WTC11 (cell line): ENCODE measurements at regions not wholly inside any gene's neighbourhood (a gene's known extent, or its start where the extent isn't known, plus 50 kb on each side); places are given as distances from the start of the nearest gene placed in this dataset.
A peak's percentile ranks its signal among the peaks of the same experiment; 100 is the strongest.

Experiments used
- ATAC-seq: fragments of 200-7000 bp; cut with Tn5 transposase; 2 replicates; pipeline ENCODE4 v1.10.0; 2021; ENCODE audit warnings: mild to moderate bottlenecking, moderate library complexity
- CTCF ChIA-PET: fragments of 300-600 bp; sonication (Branson Sonifier 250); formaldehyde crosslinking; loops from one replicate; lab custom pipeline; 2021; ENCODE audit warnings: antibody characterized with exemption; lab: Charles Lee
- POLR2A ChIA-PET: fragments of 350-600 bp; sonication (Branson Sonifier 250); formaldehyde crosslinking; loops from one replicate; lab custom pipeline; 2021; ENCODE audit warnings: antibody characterized with exemption; lab: Charles Lee
- DNase-seq: peaks from one replicate; pipeline ENCODE4 v3.0.0; 2021; ENCODE audit warnings: low spot score
- H3K27ac Mint-ChIP-seq: 2 replicates; pipeline ENCODE4 v1.8.0; 2021; ENCODE audit warnings: mixed read lengths
- H3K27me3 Mint-ChIP-seq: 2 replicates; pipeline ENCODE4 v1.8.0; 2021; ENCODE audit warnings: low read depth, mild to moderate bottlenecking, moderate library complexity, mixed read lengths
- H3K36me3 Mint-ChIP-seq: 2 replicates; pipeline ENCODE4 v1.8.0; 2021; ENCODE audit warnings: mixed read lengths
- H3K4me1 Mint-ChIP-seq: 2 replicates; pipeline ENCODE4 v1.8.0; 2022; ENCODE audit warnings: mixed read lengths
- H3K4me3 Mint-ChIP-seq: 2 replicates; pipeline ENCODE4 v1.8.0; 2021; ENCODE audit warnings: mild to moderate bottlenecking, moderate library complexity, mixed read lengths
- H3K9me3 Mint-ChIP-seq: 2 replicates; pipeline ENCODE4 v1.8.0; 2021; ENCODE audit warnings: mixed read lengths
- CREM ChIP-seq: sonication (generic); formaldehyde crosslinking; IDR thresholded peaks from 2 replicates; pipeline ENCODE4 v1.8.1; 2022; ENCODE audit warnings: mild to moderate bottlenecking, missing genetic modification reagents, moderate library complexity
- E2F5 ChIP-seq: sonication (generic); formaldehyde crosslinking; IDR thresholded peaks from 2 replicates; pipeline ENCODE4 v1.8.1; 2022; ENCODE audit warnings: mild to moderate bottlenecking, moderate library complexity, missing genetic modification reagents
- FOXK1 ChIP-seq: sonication (generic); formaldehyde crosslinking; IDR thresholded peaks from 2 replicates; pipeline ENCODE4 v1.8.0; 2022; ENCODE audit warnings: mild to moderate bottlenecking, moderate library complexity, missing genetic modification reagents
- GRHL2 ChIP-seq: fragments of 250-450 bp; sonication (Bioruptor Pico); IDR thresholded peaks from 2 replicates; pipeline ENCODE4 v1.8.0; 2022; ENCODE audit warnings: mild to moderate bottlenecking, moderate library complexity; ENCODE audit not compliant: insufficient replicate concordance, severe bottlenecking
- JAZF1 ChIP-seq: fragments of 250-450 bp; sonication (Bioruptor Pico); IDR thresholded peaks from 2 replicates; pipeline ENCODE4 v1.9.0; 2021; ENCODE audit warnings: moderate library complexity, mild to moderate bottlenecking, inconsistent platforms
- KAT7 ChIP-seq: sonication (generic); formaldehyde crosslinking; IDR thresholded peaks from 2 replicates; pipeline ENCODE4 v1.8.1; 2023; ENCODE audit warnings: missing genetic modification reagents, mild to moderate bottlenecking, borderline replicate concordance
- NFATC4 ChIP-seq: fragments of 250-450 bp; sonication (Bioruptor Pico); IDR thresholded peaks from 2 replicates; pipeline ENCODE4 v1.9.0; 2021; ENCODE audit warnings: mild to moderate bottlenecking
- NFE2L1 ChIP-seq: sonication (generic); formaldehyde crosslinking; IDR thresholded peaks from 2 replicates; pipeline ENCODE4 v1.8.1; 2023; ENCODE audit warnings: missing genetic modification reagents
- NFYB ChIP-seq: sonication (generic); formaldehyde crosslinking; conservative IDR thresholded peaks from 2 replicates; pipeline ENCODE4 v1.8.0; 2022; ENCODE audit warnings: low read depth, missing genetic modification reagents
- NR2C2 ChIP-seq: sonication (generic); formaldehyde crosslinking; IDR thresholded peaks from 2 replicates; pipeline ENCODE4 v1.8.0; 2022; ENCODE audit warnings: mild to moderate bottlenecking, missing genetic modification reagents
- OVOL2 ChIP-seq: fragments of 250-450 bp; sonication (Bioruptor Pico); IDR thresholded peaks from 2 replicates; pipeline ENCODE4 v1.9.0; 2021; ENCODE audit warnings: mild to moderate bottlenecking, borderline replicate concordance
- PRRX2 ChIP-seq: fragments of 250-450 bp; sonication (Bioruptor Pico); IDR thresholded peaks from 2 replicates; pipeline ENCODE4 v1.8.0; 2021; ENCODE audit warnings: mild to moderate bottlenecking
- RELA ChIP-seq: sonication (generic); formaldehyde crosslinking; IDR thresholded peaks from 2 replicates; pipeline ENCODE4 v1.8.1; 2022; ENCODE audit warnings: missing genetic modification reagents, mild to moderate bottlenecking, borderline replicate concordance
- SMAD3 ChIP-seq: sonication (generic); formaldehyde crosslinking; IDR thresholded peaks from 2 replicates; pipeline ENCODE4 v1.8.0; 2022; ENCODE audit warnings: missing genetic modification reagents, mild to moderate bottlenecking, borderline replicate concordance
- SP1 ChIP-seq: sonication (generic); formaldehyde crosslinking; conservative IDR thresholded peaks from 2 replicates; pipeline ENCODE4 v1.8.1; 2022; ENCODE audit warnings: missing genetic modification reagents
- TEAD1 ChIP-seq: sonication (generic); formaldehyde crosslinking; IDR thresholded peaks from 2 replicates; pipeline ENCODE4 v1.8.0; 2022; ENCODE audit warnings: mild to moderate bottlenecking, missing genetic modification reagents
- TP53 ChIP-seq: sonication (generic); formaldehyde crosslinking; IDR thresholded peaks from 2 replicates; pipeline ENCODE4 v1.8.1; 2023; ENCODE audit warnings: mild to moderate bottlenecking, missing genetic modification reagents
- USF2 ChIP-seq: sonication (generic); formaldehyde crosslinking; IDR thresholded peaks from 2 replicates; pipeline ENCODE4 v1.8.1; 2023; ENCODE audit warnings: mild to moderate bottlenecking, missing genetic modification reagents, moderate library complexity
- ZBTB21 ChIP-seq: sonication (generic); formaldehyde crosslinking; IDR thresholded peaks from 2 replicates; pipeline ENCODE4 v1.8.1; 2023; ENCODE audit warnings: mild to moderate bottlenecking, missing genetic modification reagents, borderline replicate concordance
- ZNF121 ChIP-seq: sonication (generic); formaldehyde crosslinking; IDR thresholded peaks from 2 replicates; pipeline ENCODE4 v1.8.0; 2023; ENCODE audit warnings: missing genetic modification reagents
- ZNF138 ChIP-seq: sonication (generic); formaldehyde crosslinking; conservative IDR thresholded peaks from 2 replicates; pipeline ENCODE4 v1.8.1; 2022; ENCODE audit warnings: mild to moderate bottlenecking, moderate library complexity, missing genetic modification reagents
- ZNF232 ChIP-seq: sonication (generic); formaldehyde crosslinking; IDR thresholded peaks from 2 replicates; pipeline ENCODE4 v1.8.0; 2022; ENCODE audit warnings: mild to moderate bottlenecking, missing genetic modification reagents
- ZNF281 ChIP-seq: sonication (generic); formaldehyde crosslinking; IDR thresholded peaks from 2 replicates; pipeline ENCODE4 v1.8.0; 2023; ENCODE audit warnings: mild to moderate bottlenecking, missing genetic modification reagents
- ZNF416 ChIP-seq: fragments of 250-450 bp; sonication (Bioruptor Pico); IDR thresholded peaks from 2 replicates; pipeline ENCODE4 v1.9.0; 2021; ENCODE audit warnings: mild to moderate bottlenecking, inconsistent platforms
- TF ChIP-seq, protein P1 (sequence below): sonication (generic); formaldehyde crosslinking; IDR thresholded peaks from 2 replicates; pipeline ENCODE4 v1.8.0; 2022; ENCODE audit warnings: mild to moderate bottlenecking, missing genetic modification reagents

DNA sequence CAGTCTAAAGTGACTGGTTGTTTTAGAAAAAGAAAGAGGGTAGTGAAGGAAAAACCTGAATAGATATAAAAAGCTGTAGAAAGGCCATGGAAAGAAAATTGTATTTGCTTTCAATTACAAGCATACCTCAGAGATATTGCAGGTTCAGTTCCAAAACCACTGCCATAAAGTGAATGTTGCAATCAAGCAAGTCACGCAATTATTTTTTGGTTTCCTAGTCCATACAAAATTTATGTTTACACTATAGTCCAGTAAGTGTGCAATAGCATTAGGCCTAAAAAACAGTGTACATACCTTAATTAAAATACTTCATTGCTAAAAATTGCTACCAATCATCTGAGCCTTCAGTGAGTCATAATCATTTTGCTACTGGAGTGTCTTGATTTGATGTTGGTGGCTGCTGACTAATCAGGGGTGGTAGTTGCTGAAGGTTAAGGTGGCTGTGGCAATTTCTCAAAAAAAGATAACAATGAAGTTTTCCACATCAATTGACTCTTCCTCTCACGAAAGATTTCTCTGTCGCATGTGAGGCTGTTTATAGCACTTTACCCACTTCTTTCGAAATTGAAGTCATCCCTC lies 2003.8 kb upstream of the PIK3C3 start:
- DNase-seq (no peak), ATAC-seq (no peak)
- no peak overlapping the region for H3K4me3 Mint-ChIP-seq
- TF ChIP-seq ZNF281 (CRISPR knock-in tag), result no peak
- no peak for TF ChIP-seq TEAD1 (CRISPR knock-in tag)
- no peak for TF ChIP-seq USF2 (CRISPR knock-in tag)
- no peak for TF ChIP-seq E2F5 (CRISPR knock-in tag)
- TF ChIP-seq NFYB, result no peak
- no peak for TF ChIP-seq GRHL2 (CRISPR knock-in tag)
- TF ChIP-seq FOXK1, result no peak
- TF ChIP-seq TP53 (CRISPR knock-in tag), result no peak
- TF ChIP-seq NFATC4 (CRISPR knock-in tag), result no peak
- TF ChIP-seq JAZF1 (CRISPR knock-in tag), result no peak
- no peak for TF ChIP-seq NR2C2 (CRISPR knock-in tag)
- H3K9me3 Mint-ChIP-seq, result peaks cover 2% of the 10 kb centered on the region
- H3K27me3 Mint-ChIP-seq, result peaks cover 3% of the 10 kb centered on the region; the same call in 1 of the 2 replicates
- H3K36me3 Mint-ChIP-seq, result no peaks in the 10 kb centered on the region
- no peak overlapping the region for H3K27ac Mint-ChIP-seq
- ChIA-PET CTCF (no interaction called here), POLR2A (no interaction called here)
- H3K4me1 Mint-ChIP-seq, result peaks cover 23% of the 10 kb centered on the region

DNA sequence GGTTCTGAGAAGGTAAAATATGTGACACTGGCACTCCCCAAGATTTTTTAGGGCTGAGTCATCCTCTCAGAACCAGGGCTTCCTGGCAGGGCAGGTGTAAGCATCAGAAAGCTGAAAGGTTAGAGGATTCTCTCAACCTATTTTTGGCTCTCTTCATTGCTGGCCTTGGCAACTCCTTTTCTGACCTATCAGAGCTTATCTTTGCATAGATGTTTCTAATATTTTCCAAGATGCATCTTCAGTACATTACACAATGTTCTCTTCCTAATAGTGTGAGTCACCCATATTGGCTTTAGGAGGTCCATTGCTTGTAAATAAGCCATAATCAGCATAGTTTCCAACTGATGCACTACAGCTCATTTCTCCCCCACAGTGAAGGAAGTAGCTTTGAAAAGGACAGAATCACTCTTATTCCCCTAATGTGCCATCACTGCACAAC lies 2008.4 kb upstream of the PIK3C3 start:
- ChIA-PET CTCF (interaction anchor here (0.5 kb wide), 1 partner anchor 28 kb away, joined by 3 read pairs; no protein-coding TSS in a partner anchor), POLR2A (no interaction called here)
- Mint-ChIP-seq H3K27me3 (peaks cover 3% of the 10 kb centered on the region; the same call in 1 of the 2 replicates), H3K4me3 (no peak overlapping the region), H3K4me1 (peaks cover 24% of the 10 kb centered on the region), H3K9me3 (no peaks in the 10 kb centered on the region), H3K27ac (peak overlapping the region; percentile 33; the same call in 1 of the 2 replicates), H3K36me3 (no peaks in the 10 kb centered on the region)
- ATAC-seq, result peak; percentile 56; the same call in 1 of the 2 replicates
- no peak for DNase-seq
- TF ChIP-seq NR2C2 (CRISPR knock-in tag) (no peak), ZBTB21 (CRISPR knock-in tag) (no peak), ZNF232 (CRISPR knock-in tag) (no peak), OVOL2 (no peak), NFE2L1 (no peak), ZNF138 (CRISPR knock-in tag) (no peak), PRRX2 (CRISPR knock-in tag) (no peak), CREM (CRISPR knock-in tag) (no peak), SMAD3 (CRISPR knock-in tag) (no peak), ZNF121 (no peak), SP1 (no peak), ZNF416 (CRISPR knock-in tag) (no peak), KAT7 (CRISPR knock-in tag) (no peak), RELA (CRISPR knock-in tag) (no peak)
- TF ChIP-seq, protein P1, sequence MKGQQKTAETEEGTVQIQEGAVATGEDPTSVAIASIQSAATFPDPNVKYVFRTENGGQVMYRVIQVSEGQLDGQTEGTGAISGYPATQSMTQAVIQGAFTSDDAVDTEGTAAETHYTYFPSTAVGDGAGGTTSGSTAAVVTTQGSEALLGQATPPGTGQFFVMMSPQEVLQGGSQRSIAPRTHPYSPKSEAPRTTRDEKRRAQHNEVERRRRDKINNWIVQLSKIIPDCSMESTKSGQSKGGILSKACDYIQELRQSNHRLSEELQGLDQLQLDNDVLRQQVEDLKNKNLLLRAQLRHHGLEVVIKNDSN, result no peak
- TF ChIP-seq, all 79 proteins: peak for 0
